ENCODE measurements at regions not wholly inside any gene's neighbourhood (a gene's known extent, or its start where the extent isn't known, plus 50 kb on each side); places are given as distances from the start of the nearest gene placed in this dataset.

- H4K8ac ChIP-seq (replicated peaks; ENCODE audit: insufficient read length, low read depth, low read length) = no peak overlapping the region
- no peaks in the 10 kb centered on the region for H3K23me2 ChIP-seq (ENCODE audit: insufficient read length, low read depth, low read length, poor library complexity, severe bottlenecking)
- no peak overlapping the region for H2BK5ac ChIP-seq (ENCODE audit: insufficient read length, low read length)
- peaks cover 0 to 2% of the 10 kb centered on the region in 2 experiments; a peak in 2 of 5 replicates for H3K9me3 Mint-ChIP-seq
- H3K9me3 ChIP-seq (ENCODE audit: control insufficient read depth, low read depth, low read length) = no peaks in the 10 kb centered on the region
- H3K79me1 ChIP-seq (ENCODE audit: insufficient read depth, low read depth, low read length, poor library complexity, severe bottlenecking) = no peaks in the 10 kb centered on the region
- DNase-seq = no peak
- H3K4me3 Mint-ChIP-seq = no peak overlapping the region
- H3K23ac ChIP-seq (ENCODE audit: insufficient read length, low read depth, low read length) = no peak overlapping the region
- no peaks in the 10 kb centered on the region for H3K79me2 ChIP-seq (ENCODE audit: insufficient read depth, low read length)
- no peak for TF ChIP-seq CTCF (conservative IDR thresholded peaks at IDR 0.05)
- H3T11ph ChIP-seq (ENCODE audit: low read length) = no peak overlapping the region
- no peak overlapping the region for H2BK15ac ChIP-seq (ENCODE audit: low read depth, low read length)
- H3K27me3 ChIP-seq (ENCODE audit: insufficient read depth, low read length) = no peaks in the 10 kb centered on the region; the same call in 1 of the 2 replicates
- no peak overlapping the region for H2BK120ac ChIP-seq (ENCODE audit: low read depth, low read length, poor library complexity, severe bottlenecking)
- no peak overlapping the region for H2AFZ ChIP-seq (ENCODE audit: low read length)
- no peak overlapping the region for H3K4me2 ChIP-seq (ENCODE audit: insufficient read depth, insufficient read length, low read length)
- peaks cover 3% of the 10 kb centered on the region; the same call in 1 of the 2 replicates for H3K4me1 ChIP-seq (ENCODE audit: insufficient read depth, low read length)
- H3K9ac ChIP-seq (ENCODE audit: extremely low read depth, insufficient read length, low read length) = no peak overlapping the region
- no CpG with 5 or more reads among the region's 5 CpGs for WGBS (ENCODE audit: extremely low coverage, insufficient read length, low lambda C conversion rate)
- no peak overlapping the region for H2AK5ac ChIP-seq (ENCODE audit: insufficient read length, low read length)
- H3K27ac ChIP-seq (ENCODE audit: insufficient read length, low read depth, low read length) = no peak overlapping the region
- H2BK12ac ChIP-seq (ENCODE audit: insufficient read length, low read depth, low read length) = no peak overlapping the region
- H3K18ac ChIP-seq (ENCODE audit: insufficient read length, low read depth, low read length) = no peak overlapping the region
- H3K14ac ChIP-seq (ENCODE audit: insufficient read depth, low read length) = no peak overlapping the region
- no peak overlapping the region for H4K5ac ChIP-seq (ENCODE audit: insufficient read length, low read depth, low read length)
- H3K4ac ChIP-seq (ENCODE audit: low read depth, low read length) = no peak overlapping the region
- peaks cover 0 to 2% (median 0%) of the 10 kb centered on the region in 3 experiments; a peak in 1 of 7 replicates for H3K36me3 Mint-ChIP-seq (ENCODE audit: insufficient read depth in 1 of 3, low read depth in 3 of 3)
- H2BK20ac ChIP-seq (ENCODE audit: low read depth, low read length, poor library complexity, severe bottlenecking) = no peak overlapping the region
- no peak overlapping the region; a peak in 3 of 7 replicates for H3K27ac Mint-ChIP-seq
- H3K56ac ChIP-seq (ENCODE audit: insufficient read length, low read depth, low read length) = no peak overlapping the region
- H4K91ac ChIP-seq (ENCODE audit: insufficient read length, low read depth, low read length) = no peak overlapping the region
- peaks cover 12 to 15% of the 10 kb centered on the region in 2 experiments for H3K4me1 Mint-ChIP-seq
- no peaks in the 10 kb centered on the region for H3K27me3 Mint-ChIP-seq (ENCODE audit: low read depth)
- H4K20me1 ChIP-seq (ENCODE audit: control insufficient read depth, insufficient read depth, insufficient read length) = no peaks in the 10 kb centered on the region
These were observed 274.4 kb downstream of the BLID start for GRCh38 chr11:121841487-121842191.
